ENCODE measurements at regions not wholly inside any gene's neighbourhood (a gene's known extent, or its start where the extent isn't known, plus 50 kb on each side); places are given as distances from the start of the nearest gene placed in this dataset.

DNA sequence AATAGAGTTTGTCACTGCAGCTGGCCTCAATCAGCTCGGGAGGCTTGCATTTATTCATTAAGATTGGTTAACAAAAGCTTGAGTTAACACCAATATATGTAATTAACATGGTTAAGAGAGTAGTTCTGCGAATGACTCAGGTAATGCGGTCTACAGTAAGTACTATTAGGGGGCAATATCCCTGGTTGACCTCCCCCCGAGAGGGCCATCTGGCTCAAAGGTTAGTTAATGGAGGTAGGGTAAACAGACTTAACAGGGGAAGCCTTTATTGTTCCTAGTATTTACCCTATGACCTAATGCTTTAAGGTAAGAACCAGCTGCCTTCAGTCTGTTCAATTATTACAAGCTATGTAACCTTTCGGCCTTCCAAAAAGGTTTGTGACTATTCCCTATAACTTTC lies 403.3 kb upstream of the SGO1 start:
- H3K4me1 ChIP-seq = no peaks in the 10 kb centered on the region
- 90 to 92% methylated on average over 5 of the region's 5 CpGs for WGBS, 2 donors
- intact Hi-C loops (cut with DNase I) = no loop called here
- no peak overlapping the region for H3K4me3 ChIP-seq (replicated peaks in 1 of 3)
- no peak for DNase-seq
- H3K27me3 ChIP-seq = no peaks in the 10 kb centered on the region
- H3K9me3 ChIP-seq = no peaks in the 10 kb centered on the region
- H3K36me3 ChIP-seq = no peaks in the 10 kb centered on the region
- no peak for TF ChIP-seq POLR2A (IDR thresholded peaks at IDR 0.05)
- TF ChIP-seq, protein P1, sequence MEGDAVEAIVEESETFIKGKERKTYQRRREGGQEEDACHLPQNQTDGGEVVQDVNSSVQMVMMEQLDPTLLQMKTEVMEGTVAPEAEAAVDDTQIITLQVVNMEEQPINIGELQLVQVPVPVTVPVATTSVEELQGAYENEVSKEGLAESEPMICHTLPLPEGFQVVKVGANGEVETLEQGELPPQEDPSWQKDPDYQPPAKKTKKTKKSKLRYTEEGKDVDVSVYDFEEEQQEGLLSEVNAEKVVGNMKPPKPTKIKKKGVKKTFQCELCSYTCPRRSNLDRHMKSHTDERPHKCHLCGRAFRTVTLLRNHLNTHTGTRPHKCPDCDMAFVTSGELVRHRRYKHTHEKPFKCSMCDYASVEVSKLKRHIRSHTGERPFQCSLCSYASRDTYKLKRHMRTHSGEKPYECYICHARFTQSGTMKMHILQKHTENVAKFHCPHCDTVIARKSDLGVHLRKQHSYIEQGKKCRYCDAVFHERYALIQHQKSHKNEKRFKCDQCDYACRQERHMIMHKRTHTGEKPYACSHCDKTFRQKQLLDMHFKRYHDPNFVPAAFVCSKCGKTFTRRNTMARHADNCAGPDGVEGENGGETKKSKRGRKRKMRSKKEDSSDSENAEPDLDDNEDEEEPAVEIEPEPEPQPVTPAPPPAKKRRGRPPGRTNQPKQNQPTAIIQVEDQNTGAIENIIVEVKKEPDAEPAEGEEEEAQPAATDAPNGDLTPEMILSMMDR (IDR thresholded peaks at IDR 0.05) = no peak
- H3K27ac ChIP-seq = no peak overlapping the region

DNA sequence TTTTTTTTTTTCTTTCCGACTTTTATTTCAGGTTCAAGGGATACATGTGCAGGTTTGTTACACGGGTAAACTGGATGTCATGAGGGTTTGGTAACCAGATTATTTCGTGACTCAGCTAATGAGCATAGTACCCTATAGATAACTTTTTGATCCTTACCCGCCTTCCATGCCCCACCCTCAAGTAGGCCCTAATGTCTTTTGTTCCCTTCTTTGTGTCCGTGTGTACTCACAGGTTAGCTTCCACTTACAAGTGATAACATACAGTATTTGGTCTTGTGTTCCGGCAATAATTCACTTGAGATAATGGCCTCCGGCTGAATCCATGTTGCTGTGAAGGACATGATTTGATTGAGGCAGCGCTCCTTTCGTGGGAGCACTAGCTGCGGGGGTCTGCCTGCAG lies 402.8 kb upstream of the SGO1 start:
- no peaks in the 10 kb centered on the region for H3K9me3 ChIP-seq
- WGBS, 2 donors = 92 to 93% methylated on average over 10 of the region's 10 CpGs
- H3K27ac ChIP-seq = no peak overlapping the region
- no peaks in the 10 kb centered on the region for H3K4me1 ChIP-seq
- no peaks in the 10 kb centered on the region for H3K27me3 ChIP-seq
- no peak overlapping the region for H3K4me3 ChIP-seq (replicated peaks in 1 of 3)
- intact Hi-C loops (cut with DNase I) = no loop called here
- no peaks in the 10 kb centered on the region for H3K36me3 ChIP-seq
- no peak for DNase-seq
- no peak for TF ChIP-seq POLR2A (IDR thresholded peaks at IDR 0.05)
- TF ChIP-seq, protein P1 (IDR thresholded peaks at IDR 0.05) = no peak

GRCh38 chr3:20583648-20584047 lies 397.6 kb upstream of the SGO1 start:
- DNase-seq = no peak
- Histone ChIP-seq H3K9me3 (no peaks in the 10 kb centered on the region), H3K36me3 (no peaks in the 10 kb centered on the region), H3K4me1 (no peaks in the 10 kb centered on the region), H3K4me3 (replicated peaks in 1 of 3) (no peak overlapping the region), H3K27me3 (no peaks in the 10 kb centered on the region), H3K27ac (no peak overlapping the region)
- no peak for TF ChIP-seq POLR2A (IDR thresholded peaks at IDR 0.05)
- TF ChIP-seq, protein P1 (IDR thresholded peaks at IDR 0.05) = no peak
- intact Hi-C loops (cut with DNase I) = no loop called here

- WGBS, 2 donors = 57 to 64% methylated on average over 3 of the region's 3 CpGs
- DNase-seq = no peak
- no peak overlapping the region for H3K4me3 ChIP-seq (replicated peaks in 1 of 3)
- H3K36me3 ChIP-seq = no peaks in the 10 kb centered on the region
- TF ChIP-seq, protein P1 (IDR thresholded peaks at IDR 0.05) = no peak
- TF ChIP-seq POLR2A (IDR thresholded peaks at IDR 0.05) = no peak
- H3K27ac ChIP-seq = no peak overlapping the region
- no peaks in the 10 kb centered on the region for H3K27me3 ChIP-seq
- H3K9me3 ChIP-seq = no peaks in the 10 kb centered on the region
- H3K4me1 ChIP-seq = no peaks in the 10 kb centered on the region
- intact Hi-C loops (cut with DNase I) = no loop called here
These were observed 390.2 kb upstream of the SGO1 start for GRCh38 chr3:20576228-20576627.

GRCh38 chr3:20575146-20575545 lies 389.1 kb upstream of the SGO1 start:
- Histone ChIP-seq H3K4me1 (no peaks in the 10 kb centered on the region), H3K4me3 (replicated peaks in 1 of 3) (no peak overlapping the region), H3K27ac (no peak overlapping the region), H3K9me3 (no peaks in the 10 kb centered on the region), H3K27me3 (no peaks in the 10 kb centered on the region), H3K36me3 (no peaks in the 10 kb centered on the region)
- no peak for DNase-seq
- intact Hi-C loops (cut with DNase I) = no loop called here
- TF ChIP-seq POLR2A (IDR thresholded peaks at IDR 0.05) = no peak
- TF ChIP-seq, protein P1 (IDR thresholded peaks at IDR 0.05) = no peak
- 84 to 88% methylated on average over 2 of the region's 2 CpGs for WGBS, 2 donors

Measured in thyroid gland (tissue), 4 donors.